Testis (tissue), 2 donors: ENCODE measurements at regions not wholly inside any gene's neighbourhood (a gene's known extent, or its start where the extent isn't known, plus 50 kb on each side); places are given as distances from the start of the nearest gene placed in this dataset.
A peak's percentile ranks its signal among the peaks of the same experiment; 100 is the strongest.

Experiments
- DNase-seq: peaks from one replicate; pipeline ENCODE4 v3.0.0-alpha.2; 2019
- H3K27ac ChIP-seq, 2 donors: fragments of 200-600 bp; sonication (generic); one replicate each; pipeline ENCODE4 v1.5.1; 2019
- H3K27me3 ChIP-seq: fragments of 200-600 bp; sonication (generic); one replicate; pipeline ENCODE4 v1.5.1; 2019
- H3K36me3 ChIP-seq: fragments of 200-600 bp; sonication (generic); one replicate; pipeline ENCODE4 v1.5.1; 2017; ENCODE audit warnings: low read depth; ENCODE audit errors: missing control alignments
- H3K4me1 ChIP-seq: fragments of 200-600 bp; sonication (generic); one replicate; pipeline ENCODE4 v1.5.1; 2019
- H3K4me3 ChIP-seq, 2 donors: fragments of 200-600 bp; sonication (generic); one replicate each; pipeline ENCODE4 v1.5.1; 2017 to 2019
- H3K9me3 ChIP-seq: fragments of 200-600 bp; sonication (generic); one replicate; pipeline ENCODE4 v1.5.1; 2017
- CTCF ChIP-seq, 3 experiments: fragments of 450-650 bp in 2 of 3; fragments of 200-600 bp in 1 of 3; sonication (generic) in 1 of 3; IDR thresholded peaks; one replicate each; pipeline ENCODE4 v1.5.1; 2016 to 2019; ENCODE audit warnings: antibody characterized with exemption in 3 of 3, mild to moderate bottlenecking in 2 of 3, moderate library complexity in 1 of 3
- POLR2A ChIP-seq: fragments of 450-650 bp; IDR thresholded peaks from one replicate; pipeline ENCODE4 v1.6.1; 2017; ENCODE audit warnings: antibody characterized with exemption, mild to moderate bottlenecking, moderate library complexity
- WGBS, 2 donors: methylation state at CpG; one replicate each; pipeline ENCODE4 v1.1.5; 2018; 5-methylcytosine and 5-hydroxymethylcytosine counted together
- intact Hi-C: fragments of 100-400 bp; cut with DNase I; formaldehyde crosslinking; loops from one replicate; pipeline ENCODE4 v1.15.1; 2023; ENCODE audit warnings: low total_unique reads

GRCh38 chr1:199953651-199954050 lies 73.9 kb upstream of the NR5A2 start:
- DNase-seq: no peak
- H3K36me3 ChIP-seq: no peaks in the 10 kb centered on the region
- H3K4me3 ChIP-seq: no peak overlapping the region
- intact Hi-C loops: no loop called here
- TF ChIP-seq POLR2A (no peak), CTCF (IDR thresholded peaks at IDR 0.05) (no peak)
- WGBS, 2 donors: 78 to 79% methylated on average over 4 of the region's 4 CpGs
- no peaks in the 10 kb centered on the region for H3K9me3 ChIP-seq
- H3K27me3 ChIP-seq: no peaks in the 10 kb centered on the region
- H3K27ac ChIP-seq: no peak overlapping the region
- H3K4me1 ChIP-seq: no peaks in the 10 kb centered on the region

- H3K4me3 ChIP-seq: no peak overlapping the region
- no peak overlapping the region for H3K27ac ChIP-seq
- H3K9me3 ChIP-seq: no peaks in the 10 kb centered on the region
- DNase-seq: peak; percentile 25
- 44 to 46% methylated on average over 3 of the region's 3 CpGs for WGBS, 2 donors
- intact Hi-C loops: no loop called here
- TF ChIP-seq POLR2A: no peak
- no peak for TF ChIP-seq CTCF (IDR thresholded peaks at IDR 0.05)
- no peaks in the 10 kb centered on the region for H3K4me1 ChIP-seq
- H3K27me3 ChIP-seq: no peaks in the 10 kb centered on the region
- H3K36me3 ChIP-seq: no peaks in the 10 kb centered on the region
Measured at GRCh38 chr1:199954699-199955098, 72.8 kb upstream of the NR5A2 start.

GRCh38 chr1:199955235-199955634 lies 72.3 kb upstream of the NR5A2 start:
- WGBS, 2 donors: 67 to 72% methylated on average over 4 of the region's 4 CpGs
- Histone ChIP-seq H3K4me1 (no peaks in the 10 kb centered on the region), H3K36me3 (no peaks in the 10 kb centered on the region), H3K27me3 (no peaks in the 10 kb centered on the region), H3K9me3 (no peaks in the 10 kb centered on the region), H3K4me3 (no peak overlapping the region), H3K27ac (no peak overlapping the region)
- TF ChIP-seq CTCF (IDR thresholded peaks at IDR 0.05) (no peak), POLR2A (no peak)
- no peak for DNase-seq
- intact Hi-C loops: no loop called here

GRCh38 chr1:199956005-199956404 lies 71.5 kb upstream of the NR5A2 start:
- no peak for DNase-seq
- WGBS, 2 donors: 87 to 94% methylated on average over 4 of the region's 4 CpGs
- TF ChIP-seq POLR2A (no peak), CTCF (IDR thresholded peaks at IDR 0.05) (no peak)
- H3K36me3 ChIP-seq: no peaks in the 10 kb centered on the region
- H3K4me3 ChIP-seq: no peak overlapping the region
- no peaks in the 10 kb centered on the region for H3K27me3 ChIP-seq
- no peaks in the 10 kb centered on the region for H3K9me3 ChIP-seq
- H3K27ac ChIP-seq: no peak overlapping the region
- no peaks in the 10 kb centered on the region for H3K4me1 ChIP-seq
- intact Hi-C loops: no loop called here

GRCh38 chr1:199959033-199959774 lies 68.3 kb upstream of the NR5A2 start:
- no peaks in the 10 kb centered on the region for H3K4me1 ChIP-seq
- DNase-seq: no peak
- H3K4me3 ChIP-seq: peak overlapping the region; percentile 44 to 47
- H3K27me3 ChIP-seq: no peaks in the 10 kb centered on the region
- WGBS, 2 donors: 82 to 85% methylated on average over 23 to 29 of the region's 29 CpGs
- intact Hi-C loops: no loop called here
- H3K36me3 ChIP-seq: no peaks in the 10 kb centered on the region
- H3K27ac ChIP-seq: peak overlapping the region; percentile 39 to 61
- TF ChIP-seq CTCF (IDR thresholded peaks at IDR 0.05): no peak
- no peak for TF ChIP-seq POLR2A
- no peaks in the 10 kb centered on the region for H3K9me3 ChIP-seq
